Motor neuron (in vitro differentiated cells): ENCODE measurements at regions not wholly inside any gene's neighbourhood (a gene's known extent, or its start where the extent isn't known, plus 50 kb on each side); places are given as distances from the start of the nearest gene placed in this dataset.

Experiments used
- ATAC-seq, 8 experiments: fragments of 200-7000 bp; cut with Tn5 transposase; replicated peaks in 6 of 8; 2 replicates each; pipeline ENCODE4 v1.8.0; 2021; ENCODE audit warnings: mild to moderate bottlenecking in 8 of 8, moderate library complexity in 8 of 8
- H3K27ac ChIP-seq, 2 donors: fragments of 250-450 bp; sonication (Bioruptor Pico); 2 replicates each; pipeline ENCODE4 v1.9.0; 2021; ENCODE audit warnings: antibody characterized with exemption in 2 of 2, mild to moderate bottlenecking in 2 of 2, moderate library complexity in 1 of 2
- H3K4me1 ChIP-seq, 2 donors: fragments of 250-450 bp; sonication (Bioruptor Pico); replicated peaks in 1 of 2; 2 replicates each; pipeline ENCODE4 v1.6.1; 2021; ENCODE audit warnings: antibody characterized with exemption in 2 of 2, mild to moderate bottlenecking in 2 of 2, moderate library complexity in 1 of 2
- H3K4me3 ChIP-seq, 5 donors: fragments of 250-450 bp; sonication (Bioruptor Pico); 2 replicates each; pipeline ENCODE4 v1.9.0; 2021; ENCODE audit warnings: antibody characterized with exemption in 5 of 5, mild to moderate bottlenecking in 5 of 5, moderate library complexity in 4 of 5
- WGBS, 10 experiments: fragments of 450-650 bp; shearing (Covaris generic); methylation state at CpG; one replicate each; pipeline ENCODE4 v1.0.0; 2022; 5-methylcytosine and 5-hydroxymethylcytosine counted together
- in situ Hi-C, 9 experiments: fragments of 400-800 bp; cut with MboI; loops; one replicate each; pipeline ENCODE4 v1.15.0; 2021; ENCODE audit warnings: low sequenced_read_pairs in 9 of 9, low pct_unique_long_range_greater_than_20kb in 2 of 9; ENCODE audit not compliant: unreplicated experiment in 9 of 9

- no peak for ATAC-seq
- Histone ChIP-seq H3K4me3 (no peak overlapping the region), H3K4me1 (no peaks in the 10 kb centered on the region), H3K27ac (no peak overlapping the region)
- in situ Hi-C loops = no loop called here
- WGBS, 10 experiments = 5 to 83% (median 37%) methylated on average over 1 to 3 of the region's 3 CpGs; no CpG with 5 or more reads in 3 of the 10 experiments
Observed at GRCh38 chr9:102047549-102047948, 309.1 kb upstream of the GRIN3A start.

- 0 to 100% (median 54%) methylated on average over 1 of the region's 1 CpG for WGBS, 10 experiments
- Histone ChIP-seq H3K27ac (no peak overlapping the region), H3K4me1 (no peaks in the 10 kb centered on the region), H3K4me3 (no peak overlapping the region)
- in situ Hi-C loops = no loop called here
- ATAC-seq = no peak
Observed at GRCh38 chr9:102044133-102044532, 305.7 kb upstream of the GRIN3A start.

- in situ Hi-C loops = no loop called here
- 0 to 88% (median 0%) methylated on average over 1 of the region's 1 CpG; no CpG with 5 or more reads in 3 of the 10 experiments for WGBS, 10 experiments
- no peak for ATAC-seq
Observed at GRCh38 chr9:102038006-102038405, 299.6 kb upstream of the GRIN3A start.

GRCh38 chr9:102035929-102036328 lies 297.5 kb upstream of the GRIN3A start:
- Histone ChIP-seq H3K27ac (no peak overlapping the region), H3K4me3 (no peak overlapping the region), H3K4me1 (no peaks in the 10 kb centered on the region)
- in situ Hi-C loops = no loop called here
- no peak for ATAC-seq

More at GRCh38 chr9:102038006-102038405, 299.6 kb upstream of the GRIN3A start:
- Histone ChIP-seq H3K27ac (no peak overlapping the region), H3K4me3 (no peak overlapping the region), H3K4me1 (no peaks in the 10 kb centered on the region)

- no peak for ATAC-seq
- Histone ChIP-seq H3K4me1 (no peaks in the 10 kb centered on the region), H3K27ac (no peak overlapping the region), H3K4me3 (no peak overlapping the region)
- in situ Hi-C loops = no loop called here
Observed at GRCh38 chr9:102032614-102033013, 294.2 kb upstream of the GRIN3A start.

- H3K27ac ChIP-seq = no peak overlapping the region
- ATAC-seq = no peak
- in situ Hi-C loops = no loop called here
- WGBS, 10 experiments = 0 to 100% (median 20%) methylated on average over 1 of the region's 1 CpG; no CpG with 5 or more reads in 1 of the 10 experiments
- H3K4me3 ChIP-seq = no peak overlapping the region
- H3K4me1 ChIP-seq = no peaks in the 10 kb centered on the region
Observed at GRCh38 chr9:102000956-102001355, 262.5 kb upstream of the GRIN3A start.

- H3K4me1 ChIP-seq = no peaks in the 10 kb centered on the region
- WGBS, 10 experiments = 29 to 100% (median 83%) methylated on average over 1 of the region's 1 CpG; no CpG with 5 or more reads in 5 of the 10 experiments
- ATAC-seq = no peak
- in situ Hi-C loops = no loop called here
- no peak overlapping the region for H3K27ac ChIP-seq
- no peak overlapping the region for H3K4me3 ChIP-seq
Observed at GRCh38 chr9:101999441-101999840, 261.0 kb upstream of the GRIN3A start.

- in situ Hi-C loops = no loop called here
- 0 to 88% (median 40%) methylated on average over 1 to 5 of the region's 5 CpGs; no CpG with 5 or more reads in 1 of the 10 experiments for WGBS, 10 experiments
- Histone ChIP-seq H3K4me1 (no peaks in the 10 kb centered on the region), H3K4me3 (no peak overlapping the region), H3K27ac (no peak overlapping the region)
- ATAC-seq = peak in 2 of 8 experiments; percentile 49 to 51
Observed at GRCh38 chr9:101995231-101995630, 256.8 kb upstream of the GRIN3A start.

- 0 to 100% (median 27%) methylated on average over 1 of the region's 1 CpG; no CpG with 5 or more reads in 2 of the 10 experiments for WGBS, 10 experiments
- no peak overlapping the region for H3K27ac ChIP-seq
- no peak overlapping the region for H3K4me3 ChIP-seq
- H3K4me1 ChIP-seq = no peaks in the 10 kb centered on the region
- in situ Hi-C loops = no loop called here
- ATAC-seq = no peak
Observed at GRCh38 chr9:101993771-101994170, 255.3 kb upstream of the GRIN3A start.

GRCh38 chr9:101991926-101992325 lies 253.5 kb upstream of the GRIN3A start:
- in situ Hi-C loops = no loop called here
- no peak for ATAC-seq
- Histone ChIP-seq H3K27ac (no peak overlapping the region), H3K4me3 (no peak overlapping the region), H3K4me1 (no peaks in the 10 kb centered on the region)

GRCh38 chr9:101977614-101978210 lies 239.3 kb upstream of the GRIN3A start:
- Histone ChIP-seq H3K4me1 (peaks cover 0 to 8% of the 10 kb centered on the region in 2 donors), H3K4me3 (no peak overlapping the region), H3K27ac (no peak overlapping the region)
- ATAC-seq = peak in 3 of 8 experiments; percentile 48 to 68 (median 53)
- WGBS, 10 experiments = 0% methylated on average over 1 to 2 of the region's 2 CpGs; no CpG with 5 or more reads in 3 of the 10 experiments
- in situ Hi-C loops = no loop called here

GRCh38 chr9:101970609-101971008 lies 232.2 kb upstream of the GRIN3A start:
- no peak overlapping the region for H3K27ac ChIP-seq
- in situ Hi-C loops = no loop called here
- ATAC-seq = peak in 3 of 8 experiments; percentile 60 to 72 (median 65)

GRCh38 chr9:101968392-101968791 lies 229.9 kb upstream of the GRIN3A start:
- 0 to 100% (median 93%) methylated on average over 1 of the region's 1 CpG; no CpG with 5 or more reads in 2 of the 10 experiments for WGBS, 10 experiments
- H3K4me1 ChIP-seq = peaks cover 0 to 4% of the 10 kb centered on the region in 2 donors
- in situ Hi-C loops = no loop called here
- no peak overlapping the region for H3K4me3 ChIP-seq
- no peak overlapping the region for H3K27ac ChIP-seq
- no peak for ATAC-seq

More at GRCh38 chr9:101970609-101971008, 232.2 kb upstream of the GRIN3A start:
- Histone ChIP-seq H3K4me1 (peaks cover 0 to 4% of the 10 kb centered on the region in 2 donors), H3K4me3 (no peak overlapping the region)

GRCh38 chr9:101966691-101967090 lies 228.2 kb upstream of the GRIN3A start:
- in situ Hi-C loops = no loop called here
- Histone ChIP-seq H3K4me1 (peaks cover 0 to 4% of the 10 kb centered on the region in 2 donors), H3K4me3 (no peak overlapping the region), H3K27ac (no peak overlapping the region)
- WGBS, 10 experiments = 0 to 90% (median 0%) methylated on average over 1 of the region's 1 CpG; no CpG with 5 or more reads in 2 of the 10 experiments
- no peak for ATAC-seq
